ENCODE measurements at regions not wholly inside any gene's neighbourhood (a gene's known extent, or its start where the extent isn't known, plus 50 kb on each side); places are given as distances from the start of the nearest gene placed in this dataset.

GRCh38 chr6:170032197-170032596, 258.7 kb downstream of the DLL1 start:
- TF ChIP-seq, protein P1, sequence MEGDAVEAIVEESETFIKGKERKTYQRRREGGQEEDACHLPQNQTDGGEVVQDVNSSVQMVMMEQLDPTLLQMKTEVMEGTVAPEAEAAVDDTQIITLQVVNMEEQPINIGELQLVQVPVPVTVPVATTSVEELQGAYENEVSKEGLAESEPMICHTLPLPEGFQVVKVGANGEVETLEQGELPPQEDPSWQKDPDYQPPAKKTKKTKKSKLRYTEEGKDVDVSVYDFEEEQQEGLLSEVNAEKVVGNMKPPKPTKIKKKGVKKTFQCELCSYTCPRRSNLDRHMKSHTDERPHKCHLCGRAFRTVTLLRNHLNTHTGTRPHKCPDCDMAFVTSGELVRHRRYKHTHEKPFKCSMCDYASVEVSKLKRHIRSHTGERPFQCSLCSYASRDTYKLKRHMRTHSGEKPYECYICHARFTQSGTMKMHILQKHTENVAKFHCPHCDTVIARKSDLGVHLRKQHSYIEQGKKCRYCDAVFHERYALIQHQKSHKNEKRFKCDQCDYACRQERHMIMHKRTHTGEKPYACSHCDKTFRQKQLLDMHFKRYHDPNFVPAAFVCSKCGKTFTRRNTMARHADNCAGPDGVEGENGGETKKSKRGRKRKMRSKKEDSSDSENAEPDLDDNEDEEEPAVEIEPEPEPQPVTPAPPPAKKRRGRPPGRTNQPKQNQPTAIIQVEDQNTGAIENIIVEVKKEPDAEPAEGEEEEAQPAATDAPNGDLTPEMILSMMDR (IDR thresholded peaks at IDR 0.05) = no peak
- no peak for TF ChIP-seq POLR2A (IDR thresholded peaks at IDR 0.05)
